Tibial artery (tissue), 4 donors: ENCODE measurements at regions not wholly inside any gene's neighbourhood (a gene's known extent, or its start where the extent isn't known, plus 50 kb on each side); places are given as distances from the start of the nearest gene placed in this dataset.

Experiments used
- DNase-seq, 2 donors: peaks; one replicate each; pipeline ENCODE4 v3.0.0-alpha.2; 2019
- H3K27ac ChIP-seq, 2 donors: fragments of 200-600 bp; sonication (generic) in 1 of 2; 1 replicate in 1 of 2; 2 replicates in 1 of 2; pipeline ENCODE4 v1.5.1; 2018 to 2019; ENCODE audit warnings: mild to moderate bottlenecking in 1 of 2
- H3K27me3 ChIP-seq, 2 donors: fragments of 200-600 bp; sonication (generic) in 1 of 2; one replicate each; pipeline versions ENCODE4 v1.5.1 to v1.6.0; 2016 to 2019
- H3K36me3 ChIP-seq, 3 donors: fragments of 200-600 bp; sonication (generic) in 2 of 3; one replicate each; pipeline ENCODE4 v1.5.1; 2016 to 2019; ENCODE audit warnings: mild to moderate bottlenecking in 2 of 3
- H3K4me1 ChIP-seq, 4 donors: fragments of 200-600 bp; sonication (generic) in 2 of 4; 1 replicate in 3 of 4; 2 replicates in 1 of 4; pipeline ENCODE4 v1.5.1; 2016 to 2019
- H3K4me3 ChIP-seq, 2 donors: fragments of 200-600 bp; sonication (generic) in 1 of 2; 1 replicate in 1 of 2; 2 replicates in 1 of 2; pipeline ENCODE4 v1.5.1; 2018 to 2019; ENCODE audit warnings: mild to moderate bottlenecking in 2 of 2
- H3K9me3 ChIP-seq, 3 donors: fragments of 200-600 bp; sonication (generic) in 1 of 3; one replicate each; pipeline ENCODE4 v1.5.1; 2016 to 2019
- intact Hi-C: fragments of 100-400 bp; cut with DNase I; formaldehyde crosslinking; loops from one replicate; pipeline ENCODE4 v1.15.0; 2023; ENCODE audit warnings: low total_unique reads
- TF ChIP-seq, protein P1 (sequence below), 2 experiments: fragments of 200-600 bp in 1 of 2; fragments of 450-650 bp in 1 of 2; IDR thresholded peaks; one replicate each; pipeline ENCODE4 v1.5.1; 2017 to 2019; ENCODE audit warnings: antibody characterized with exemption in 2 of 2, mild to moderate bottlenecking in 1 of 2, moderate library complexity in 1 of 2

GRCh38 chr7:113402482-113402881, 284.1 kb upstream of the SMIM30 start:
- Histone ChIP-seq H3K27me3 (no peaks in the 10 kb centered on the region), H3K27ac (no peak overlapping the region), H3K9me3 (no peaks in the 10 kb centered on the region), H3K4me3 (no peak overlapping the region), H3K4me1 (no peaks in the 10 kb centered on the region), H3K36me3 (no peaks in the 10 kb centered on the region)
- intact Hi-C loops, result no loop called here
- no peak for DNase-seq
- TF ChIP-seq, protein P1, sequence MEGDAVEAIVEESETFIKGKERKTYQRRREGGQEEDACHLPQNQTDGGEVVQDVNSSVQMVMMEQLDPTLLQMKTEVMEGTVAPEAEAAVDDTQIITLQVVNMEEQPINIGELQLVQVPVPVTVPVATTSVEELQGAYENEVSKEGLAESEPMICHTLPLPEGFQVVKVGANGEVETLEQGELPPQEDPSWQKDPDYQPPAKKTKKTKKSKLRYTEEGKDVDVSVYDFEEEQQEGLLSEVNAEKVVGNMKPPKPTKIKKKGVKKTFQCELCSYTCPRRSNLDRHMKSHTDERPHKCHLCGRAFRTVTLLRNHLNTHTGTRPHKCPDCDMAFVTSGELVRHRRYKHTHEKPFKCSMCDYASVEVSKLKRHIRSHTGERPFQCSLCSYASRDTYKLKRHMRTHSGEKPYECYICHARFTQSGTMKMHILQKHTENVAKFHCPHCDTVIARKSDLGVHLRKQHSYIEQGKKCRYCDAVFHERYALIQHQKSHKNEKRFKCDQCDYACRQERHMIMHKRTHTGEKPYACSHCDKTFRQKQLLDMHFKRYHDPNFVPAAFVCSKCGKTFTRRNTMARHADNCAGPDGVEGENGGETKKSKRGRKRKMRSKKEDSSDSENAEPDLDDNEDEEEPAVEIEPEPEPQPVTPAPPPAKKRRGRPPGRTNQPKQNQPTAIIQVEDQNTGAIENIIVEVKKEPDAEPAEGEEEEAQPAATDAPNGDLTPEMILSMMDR (IDR thresholded peaks at IDR 0.05), result no peak

DNA sequence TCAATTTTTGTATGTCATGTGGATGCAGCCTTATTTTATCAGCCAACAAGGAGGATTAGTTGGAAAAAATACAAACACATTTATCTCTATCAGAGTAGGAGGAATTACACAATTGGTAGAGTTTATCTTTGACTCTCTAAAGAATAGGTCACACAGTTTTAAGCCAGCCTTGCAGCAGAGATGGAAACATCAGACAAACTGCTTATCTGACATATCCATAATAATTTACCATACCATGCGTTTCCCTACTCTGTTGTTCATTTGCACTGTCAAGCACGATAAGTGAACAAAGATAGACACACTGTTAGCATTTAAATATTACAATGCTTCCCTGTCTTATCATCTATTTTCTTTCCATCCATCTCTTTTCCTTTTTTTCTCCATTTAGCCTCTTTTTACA, 283.7 kb upstream of the SMIM30 start:
- H3K4me3 ChIP-seq, result no peak overlapping the region
- DNase-seq, result no peak
- no peaks in the 10 kb centered on the region for H3K36me3 ChIP-seq
- no peaks in the 10 kb centered on the region for H3K27me3 ChIP-seq
- no peak overlapping the region for H3K27ac ChIP-seq
- intact Hi-C loops, result no loop called here
- TF ChIP-seq, protein P1 (IDR thresholded peaks at IDR 0.05), result no peak
- no peaks in the 10 kb centered on the region for H3K4me1 ChIP-seq
- H3K9me3 ChIP-seq, result no peaks in the 10 kb centered on the region

DNA sequence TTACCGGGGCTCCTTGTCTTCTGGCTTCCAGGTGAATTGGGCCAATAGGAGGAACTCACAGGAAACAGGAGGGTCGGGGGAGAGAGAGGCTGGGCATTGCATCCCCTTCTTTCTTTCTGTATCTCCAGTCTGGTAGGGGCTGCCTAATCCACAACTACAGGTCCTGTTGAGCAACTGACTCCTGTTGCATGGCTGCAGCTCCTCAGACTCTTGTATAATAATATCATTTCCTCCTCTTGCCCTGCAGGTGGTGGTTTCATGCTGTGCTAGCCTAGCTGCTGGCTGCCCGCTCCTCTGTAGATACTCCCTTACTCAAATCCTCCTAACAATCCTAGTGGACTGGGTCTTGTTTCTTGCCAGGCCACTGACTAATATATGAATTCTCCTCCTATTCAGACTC, 276.5 kb upstream of the SMIM30 start:
- intact Hi-C loops, result no loop called here
- no peak for DNase-seq
- H3K9me3 ChIP-seq, result no peaks in the 10 kb centered on the region
- H3K4me3 ChIP-seq, result no peak overlapping the region
- no peaks in the 10 kb centered on the region for H3K36me3 ChIP-seq
- no peaks in the 10 kb centered on the region for H3K4me1 ChIP-seq
- H3K27me3 ChIP-seq, result no peaks in the 10 kb centered on the region
- no peak overlapping the region for H3K27ac ChIP-seq
- TF ChIP-seq, protein P1 (IDR thresholded peaks at IDR 0.05), result no peak

DNA sequence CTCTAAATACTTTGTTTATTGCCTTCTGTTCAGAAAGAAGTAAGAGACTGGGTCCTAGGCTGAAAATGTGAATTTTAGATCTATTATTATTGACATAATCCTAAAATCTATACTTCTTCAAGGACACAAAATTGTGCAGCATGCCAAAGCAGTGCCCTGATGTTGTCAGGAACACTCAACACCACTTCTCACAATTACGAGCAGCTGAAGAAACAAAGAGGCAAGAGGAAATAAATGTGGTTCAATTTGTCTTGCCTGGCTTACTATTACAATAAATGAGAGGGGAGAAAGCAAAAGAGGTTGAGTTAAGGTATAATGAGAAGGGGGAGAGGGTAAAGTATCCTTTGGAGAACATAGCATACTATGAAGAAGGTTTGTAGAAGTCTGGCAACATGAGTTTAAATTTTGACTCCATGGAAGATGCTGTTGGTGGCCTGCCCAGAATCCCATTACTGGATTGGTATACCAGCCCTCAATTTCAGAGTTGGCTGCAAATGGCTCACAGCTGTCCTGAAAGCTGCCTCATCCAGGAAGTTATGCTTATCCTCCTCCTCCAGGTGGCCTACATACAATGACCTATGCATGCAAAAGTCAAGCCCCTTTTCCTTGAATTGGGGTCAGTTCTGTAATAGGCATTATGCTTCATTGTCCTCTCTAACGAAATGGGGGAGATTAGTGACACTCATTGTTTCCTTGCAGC, 274.6 kb upstream of the SMIM30 start:
- H3K27ac ChIP-seq, result no peak overlapping the region
- H3K36me3 ChIP-seq, result no peaks in the 10 kb centered on the region
- no peak for DNase-seq
- H3K27me3 ChIP-seq, result no peaks in the 10 kb centered on the region
- TF ChIP-seq, protein P1 (IDR thresholded peaks at IDR 0.05), result no peak
- intact Hi-C loops, result no loop called here
- no peak overlapping the region for H3K4me3 ChIP-seq
- no peaks in the 10 kb centered on the region for H3K9me3 ChIP-seq
- no peaks in the 10 kb centered on the region for H3K4me1 ChIP-seq

- TF ChIP-seq, protein P1 (IDR thresholded peaks at IDR 0.05), result no peak
- intact Hi-C loops, result no loop called here
- no peaks in the 10 kb centered on the region for H3K36me3 ChIP-seq
- H3K9me3 ChIP-seq, result no peaks in the 10 kb centered on the region
- DNase-seq, result no peak
- no peaks in the 10 kb centered on the region for H3K27me3 ChIP-seq
- no peaks in the 10 kb centered on the region for H3K4me1 ChIP-seq
- H3K27ac ChIP-seq, result no peak overlapping the region
- no peak overlapping the region for H3K4me3 ChIP-seq
Observed at GRCh38 chr7:113392421-113392820, 274.1 kb upstream of the SMIM30 start.
